ENCODE measurements at regions not wholly inside any gene's neighbourhood (a gene's known extent, or its start where the extent isn't known, plus 50 kb on each side); places are given as distances from the start of the nearest gene placed in this dataset.

- no peak for TF ChIP-seq EZH2 (IDR thresholded peaks at IDR 0.05; ENCODE audit: insufficient read depth, poor library complexity, severe bottlenecking)
- no peak for TF ChIP-seq EZH2phosphoT487 (IDR thresholded peaks at IDR 0.05; ENCODE audit: insufficient read depth, low read depth)
These were observed 622.7 kb upstream of the CDH18 start for GRCh38 chr5:20610681-20611080.
